ENCODE measurements at regions not wholly inside any gene's neighbourhood (a gene's known extent, or its start where the extent isn't known, plus 50 kb on each side); places are given as distances from the start of the nearest gene placed in this dataset.
"Not testable (repeated sequence)": the region's sequence is repeated elsewhere in the genome, so short reads cannot be mapped to it uniquely, and the experiment has no call there.

- DNase-seq, result no peak
Measured at GRCh38 chr2:242032780-242033656, 163.5 kb downstream of the RTP5 start.

- DNase-seq, result no peak
Measured at GRCh38 chr2:242034138-242034537, 164.6 kb downstream of the RTP5 start.

GRCh38 chr2:242034996-242035814, 165.7 kb downstream of the RTP5 start:
- DNase-seq, result no peak

- no peak for DNase-seq
Measured at GRCh38 chr2:242035858-242036652, 166.5 kb downstream of the RTP5 start.

GRCh38 chr2:242036653-242036950, 167.1 kb downstream of the RTP5 start:
- no peak for DNase-seq

- DNase-seq, result no peak
Measured at GRCh38 chr2:242038166-242038927, 168.8 kb downstream of the RTP5 start.

GRCh38 chr2:242038928-242039341, 169.4 kb downstream of the RTP5 start:
- no peak for DNase-seq

- no peak for DNase-seq
Measured at GRCh38 chr2:242040303-242040655, 170.8 kb downstream of the RTP5 start.

- no peak for DNase-seq
Measured at GRCh38 chr2:242040681-242041080, 171.2 kb downstream of the RTP5 start.

GRCh38 chr2:242041816-242042215, 172.3 kb downstream of the RTP5 start:
- DNase-seq, result no peak

- DNase-seq, result no peak
Measured at GRCh38 chr2:242043538-242044312, 174.2 kb downstream of the RTP5 start.

GRCh38 chr2:242044313-242044590, 174.7 kb downstream of the RTP5 start:
- no peak for DNase-seq

GRCh38 chr2:242045596-242046144, 176.1 kb downstream of the RTP5 start:
- DNase-seq, result not testable (repeated sequence)

- DNase-seq, result no peak
Measured at GRCh38 chr2:242046206-242046826, 176.8 kb downstream of the RTP5 start.

GRCh38 chr2:242047963-242048362, 178.4 kb downstream of the RTP5 start:
- no peak for DNase-seq

GRCh38 chr2:242048479-242048878, 178.9 kb downstream of the RTP5 start:
- DNase-seq, result no peak

- DNase-seq, result not testable (repeated sequence)
Measured at GRCh38 chr2:242049492-242049891, 180.0 kb downstream of the RTP5 start.

GRCh38 chr2:242051463-242051862, 181.9 kb downstream of the RTP5 start:
- no peak for DNase-seq

- DNase-seq, result no peak
Measured at GRCh38 chr2:242052421-242052820, 182.9 kb downstream of the RTP5 start.

GRCh38 chr2:242053921-242054320, 184.4 kb downstream of the RTP5 start:
- DNase-seq, result no peak

- DNase-seq, result no peak
Measured at GRCh38 chr2:242054406-242054805, 184.9 kb downstream of the RTP5 start.

All from NCI-H510A treated with DMSO at 0.1 percent for 48 hours (cell line).